Lung (tissue), 11 donors: ENCODE measurements at regions not wholly inside any gene's neighbourhood (a gene's known extent, or its start where the extent isn't known, plus 50 kb on each side); places are given as distances from the start of the nearest gene placed in this dataset.

Experiments
- ATAC-seq: fragments of 200-7000 bp; cut with Tn5 transposase; one replicate; pipeline ENCODE4 v1.9.1; 2020; ENCODE audit warnings: moderate number of reproducible peaks; ENCODE audit not compliant: insufficient read depth, low FRiP score
- DNase-seq, 3 donors: peaks; one replicate each; pipeline ENCODE4 v3.0.0-alpha.2; 2013 to 2017
- H3K27ac ChIP-seq, 2 donors: one replicate each; pipeline ENCODE4 v1.5.1; 2013; ENCODE audit warnings: mild to moderate bottlenecking in 2 of 2, moderate library complexity in 2 of 2, control low read depth in 1 of 2, inconsistent platforms in 1 of 2, low read depth in 1 of 2, low read length in 1 of 2
- H3K27me3 ChIP-seq, 3 donors: one replicate each; pipeline ENCODE4 v1.5.1; 2013; ENCODE audit warnings: low read length in 2 of 3; ENCODE audit not compliant: control insufficient read depth in 3 of 3, insufficient read depth in 3 of 3
- H3K36me3 ChIP-seq, 4 donors: one replicate each; pipeline ENCODE4 v1.5.1; 2013; ENCODE audit warnings: low read length in 4 of 4, mild to moderate bottlenecking in 1 of 4, moderate library complexity in 1 of 4; ENCODE audit not compliant: control insufficient read depth in 4 of 4, insufficient read depth in 4 of 4
- H3K4me1 ChIP-seq, 5 donors: one replicate each; pipeline ENCODE4 v1.5.1; 2013; ENCODE audit warnings: low read length in 5 of 5, mild to moderate bottlenecking in 2 of 5, moderate library complexity in 1 of 5; ENCODE audit not compliant: control insufficient read depth in 5 of 5, insufficient read depth in 5 of 5
- H3K4me3 ChIP-seq: one replicate; pipeline ENCODE4 v1.5.1; 2013; ENCODE audit warnings: mild to moderate bottlenecking, control low read depth, moderate library complexity
- H3K9ac ChIP-seq, 2 donors: one replicate each; pipeline ENCODE4 v1.5.1; 2013; ENCODE audit warnings: low read length in 2 of 2, control low read depth in 1 of 2; ENCODE audit not compliant: insufficient read depth in 1 of 2
- H3K9me3 ChIP-seq, 4 donors: one replicate each; pipeline ENCODE4 v1.5.1; 2013; ENCODE audit warnings: low read length in 3 of 4, mild to moderate bottlenecking in 1 of 4, moderate library complexity in 1 of 4; ENCODE audit not compliant: control insufficient read depth in 4 of 4, insufficient read depth in 3 of 4
- WGBS, 2 donors: extraction: QIAGEN DNeasy Blood & Tissue Kit; methylation state at CpG; one replicate each; pipeline ENCODE4 v1.1.7; 2013; 5-methylcytosine and 5-hydroxymethylcytosine counted together
- TF ChIP-seq, protein P1 (sequence below): IDR thresholded peaks from 2 replicates; pipeline ENCODE4 v1.5.1; 2012; ENCODE audit warnings: mild to moderate bottlenecking; ENCODE audit errors: control extremely low read depth, extremely low read depth
- donor health status: control.
- donor health status: control.
- donor health status: Bipolar disorder and iron deficiency.
- donor health status: healthy.
- donor health status: DM: yes; HTN: yes; CAD: no.

DNA sequence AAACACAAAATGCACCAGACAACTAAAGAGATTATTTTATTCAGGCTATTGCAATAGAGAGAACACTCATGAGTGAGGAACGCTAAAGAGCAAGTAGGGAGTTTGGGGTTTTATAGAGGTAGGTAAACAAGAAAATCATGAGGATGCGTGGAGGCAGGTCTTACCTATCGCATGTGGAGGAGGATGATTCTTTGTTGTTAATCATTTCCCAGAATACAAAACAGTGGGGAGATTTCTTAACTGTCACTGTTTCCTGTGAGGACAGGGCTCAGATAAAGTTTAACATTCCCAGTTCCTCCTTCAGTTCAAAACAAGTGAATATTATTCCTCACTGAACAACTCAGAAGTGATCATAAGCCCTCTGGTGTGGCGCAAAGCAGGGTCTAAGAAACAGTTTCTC is 156.1 kb upstream of the MGAT5 start:
- Histone ChIP-seq H3K27ac (no peak overlapping the region), H3K27me3 (no peaks in the 10 kb centered on the region), H3K4me1 (no peaks in the 10 kb centered on the region), H3K36me3 (no peaks in the 10 kb centered on the region), H3K9ac (no peak overlapping the region), H3K9me3 (peaks cover 0 to 4% (median 0%) of the 10 kb centered on the region in 4 donors), H3K4me3 (no peak overlapping the region)
- 74 to 80% methylated on average over 4 of the region's 4 CpGs for WGBS, 2 donors
- TF ChIP-seq, protein P1, sequence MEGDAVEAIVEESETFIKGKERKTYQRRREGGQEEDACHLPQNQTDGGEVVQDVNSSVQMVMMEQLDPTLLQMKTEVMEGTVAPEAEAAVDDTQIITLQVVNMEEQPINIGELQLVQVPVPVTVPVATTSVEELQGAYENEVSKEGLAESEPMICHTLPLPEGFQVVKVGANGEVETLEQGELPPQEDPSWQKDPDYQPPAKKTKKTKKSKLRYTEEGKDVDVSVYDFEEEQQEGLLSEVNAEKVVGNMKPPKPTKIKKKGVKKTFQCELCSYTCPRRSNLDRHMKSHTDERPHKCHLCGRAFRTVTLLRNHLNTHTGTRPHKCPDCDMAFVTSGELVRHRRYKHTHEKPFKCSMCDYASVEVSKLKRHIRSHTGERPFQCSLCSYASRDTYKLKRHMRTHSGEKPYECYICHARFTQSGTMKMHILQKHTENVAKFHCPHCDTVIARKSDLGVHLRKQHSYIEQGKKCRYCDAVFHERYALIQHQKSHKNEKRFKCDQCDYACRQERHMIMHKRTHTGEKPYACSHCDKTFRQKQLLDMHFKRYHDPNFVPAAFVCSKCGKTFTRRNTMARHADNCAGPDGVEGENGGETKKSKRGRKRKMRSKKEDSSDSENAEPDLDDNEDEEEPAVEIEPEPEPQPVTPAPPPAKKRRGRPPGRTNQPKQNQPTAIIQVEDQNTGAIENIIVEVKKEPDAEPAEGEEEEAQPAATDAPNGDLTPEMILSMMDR, result no peak
- DNase-seq (no peak), ATAC-seq (no peak)

DNA sequence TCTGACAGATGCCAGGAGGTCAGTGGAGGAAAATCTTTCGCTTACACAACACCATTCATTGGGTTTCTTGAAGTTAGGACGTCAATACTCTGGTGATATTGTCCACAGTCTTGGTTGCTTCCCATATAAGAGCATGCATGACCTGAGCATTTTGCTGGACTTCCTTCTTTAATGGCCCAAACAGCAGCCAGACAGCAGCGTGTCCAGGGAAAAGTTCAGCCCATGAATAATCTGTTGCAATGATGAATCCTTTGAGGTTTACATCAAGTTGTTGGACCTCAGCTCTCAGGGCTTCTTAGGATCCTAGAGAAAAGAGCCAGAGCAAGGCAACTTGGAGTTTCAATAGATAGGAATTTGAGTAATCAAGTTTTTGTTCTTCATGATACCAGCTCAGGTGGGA is 155.6 kb upstream of the MGAT5 start:
- no peak for ATAC-seq

DNA sequence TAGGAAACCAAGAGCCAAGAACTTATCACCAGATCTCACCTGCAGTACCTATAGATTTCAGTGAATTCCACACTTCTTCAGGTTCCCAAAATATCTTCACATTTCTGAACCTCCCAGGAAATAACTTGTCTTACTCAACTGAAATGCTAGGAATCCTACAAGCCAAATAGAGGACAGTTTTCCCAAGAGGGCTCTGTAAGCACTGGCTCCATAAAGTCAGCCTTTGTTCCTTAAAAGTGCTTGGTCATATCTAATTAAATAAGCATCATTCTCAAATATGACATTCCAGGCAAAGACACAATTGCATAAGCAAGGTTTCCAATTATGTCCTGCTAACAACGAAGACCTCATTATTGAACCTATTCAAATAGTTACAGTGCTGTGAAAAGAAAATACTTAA is 154.6 kb upstream of the MGAT5 start:
- H3K36me3 ChIP-seq, result no peaks in the 10 kb centered on the region
- peaks cover 0 to 4% (median 0%) of the 10 kb centered on the region in 4 donors for H3K9me3 ChIP-seq
- TF ChIP-seq, protein P1, result no peak
- ATAC-seq (no peak), DNase-seq (no peak)
- H3K4me1 ChIP-seq, result no peaks in the 10 kb centered on the region
- WGBS, 2 donors, result 64 to 76% methylated on average over 1 of the region's 1 CpG
- no peak overlapping the region for H3K27ac ChIP-seq
- H3K9ac ChIP-seq, result no peak overlapping the region
- no peak overlapping the region for H3K4me3 ChIP-seq
- H3K27me3 ChIP-seq, result no peaks in the 10 kb centered on the region

More for the DNA sequence above, 155.6 kb upstream of the MGAT5 start:
- Histone ChIP-seq H3K27ac (no peak overlapping the region), H3K9ac (no peak overlapping the region), H3K4me1 (no peaks in the 10 kb centered on the region), H3K27me3 (no peaks in the 10 kb centered on the region), H3K9me3 (peaks cover 0 to 4% (median 0%) of the 10 kb centered on the region in 4 donors), H3K36me3 (no peaks in the 10 kb centered on the region), H3K4me3 (no peak overlapping the region)
- TF ChIP-seq, protein P1, result no peak
- 72 to 73% methylated on average over 3 of the region's 3 CpGs for WGBS, 2 donors
- no peak for DNase-seq

DNA sequence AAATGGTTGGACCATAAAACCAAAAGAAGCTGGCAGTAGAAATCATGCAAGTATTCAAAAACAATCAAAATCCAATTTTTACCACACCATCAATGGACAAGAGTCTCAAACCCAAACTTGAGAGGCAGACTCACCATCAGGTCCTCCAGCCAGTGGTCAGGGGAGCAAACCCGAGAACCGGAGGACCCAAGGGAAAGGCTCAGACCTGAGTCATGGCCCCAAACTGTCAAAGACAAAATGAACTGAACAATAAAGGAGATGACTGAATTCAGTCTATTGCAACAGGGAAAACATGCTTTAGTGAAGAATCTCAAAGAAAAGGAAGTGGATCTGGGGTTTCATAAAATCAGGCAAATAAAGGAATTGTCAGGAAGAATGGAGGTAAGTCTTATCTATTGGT is 150.7 kb upstream of the MGAT5 start:
- Histone ChIP-seq H3K27ac (no peak overlapping the region), H3K36me3 (no peaks in the 10 kb centered on the region), H3K9ac (no peak overlapping the region), H3K27me3 (no peaks in the 10 kb centered on the region), H3K4me3 (no peak overlapping the region), H3K9me3 (no peaks in the 10 kb centered on the region), H3K4me1 (no peaks in the 10 kb centered on the region)
- 92 to 97% methylated on average over 2 of the region's 2 CpGs for WGBS, 2 donors
- no peak for ATAC-seq
- TF ChIP-seq, protein P1, result no peak
- DNase-seq, result no peak
